Astrocyte (in vitro differentiated cells and primary cell): ENCODE measurements at regions not wholly inside any gene's neighbourhood (a gene's known extent, or its start where the extent isn't known, plus 50 kb on each side); places are given as distances from the start of the nearest gene placed in this dataset.

Experiments
- CTCF ChIP-seq: IDR thresholded peaks from 2 replicates; pipeline ENCODE4 v1.5.1; 2011; ENCODE audit warnings: low read depth, mild to moderate bottlenecking, inconsistent platforms, low read length, moderate library complexity; ENCODE audit not compliant: insufficient read depth
- EZH2 ChIP-seq: IDR thresholded peaks from 2 replicates; pipeline ENCODE4 v1.6.1; 2012; ENCODE audit warnings: mild to moderate bottlenecking, low read length, inconsistent platforms; ENCODE audit not compliant: insufficient read depth

DNA sequence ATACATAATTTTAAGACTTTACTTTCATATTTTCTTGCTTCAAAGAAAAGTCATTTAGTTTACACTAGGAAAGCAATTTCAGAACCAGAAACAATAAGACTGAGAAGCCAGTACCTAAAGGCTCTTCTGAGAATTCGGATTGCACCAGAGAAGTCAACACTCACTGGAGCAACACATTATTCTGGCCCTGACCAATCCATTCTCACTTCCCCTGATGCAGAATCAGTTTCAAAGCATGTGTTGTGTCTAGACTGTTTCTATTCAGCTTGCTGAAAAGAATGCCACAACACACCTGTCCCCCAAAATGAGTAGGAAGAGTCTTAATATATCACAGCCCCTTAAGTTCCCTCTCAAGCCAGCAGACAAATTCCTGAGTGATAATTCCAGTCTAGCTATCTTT, 1074.3 kb upstream of the TENM4 start:
- TF ChIP-seq CTCF (no peak), EZH2 (no peak)
